Tibial nerve (tissue), 4 donors: ENCODE measurements at regions not wholly inside any gene's neighbourhood (a gene's known extent, or its start where the extent isn't known, plus 50 kb on each side); places are given as distances from the start of the nearest gene placed in this dataset.

Experiments used
- DNase-seq, 2 donors: peaks; one replicate each; pipeline ENCODE4 v3.0.0-alpha.2; 2019; ENCODE audit warnings: low spot score in 2 of 2
- H3K27ac ChIP-seq, 4 donors: fragments of 200-600 bp; sonication (generic) in 3 of 4; one replicate each; pipeline ENCODE4 v1.5.1; 2017 to 2019; ENCODE audit warnings: mild to moderate bottlenecking in 1 of 4
- H3K27me3 ChIP-seq, 2 donors: fragments of 200-600 bp; sonication (generic) in 1 of 2; one replicate each; pipeline versions ENCODE4 v1.5.1 to v1.6.0; 2017 to 2019
- H3K36me3 ChIP-seq, 3 donors: fragments of 200-600 bp; sonication (generic); one replicate each; pipeline ENCODE4 v1.5.1; 2018 to 2019
- H3K4me1 ChIP-seq, 4 donors: fragments of 200-600 bp; sonication (generic) in 3 of 4; one replicate each; pipeline ENCODE4 v1.5.1; 2017 to 2019
- H3K4me3 ChIP-seq, 4 donors: fragments of 200-600 bp; sonication (generic) in 3 of 4; one replicate each; pipeline ENCODE4 v1.5.1; 2017 to 2019; ENCODE audit warnings: mild to moderate bottlenecking in 1 of 4, moderate library complexity in 1 of 4
- H3K9me3 ChIP-seq, 4 donors: fragments of 200-600 bp; sonication (generic) in 3 of 4; one replicate each; pipeline ENCODE4 v1.5.1; 2017 to 2019
- CTCF ChIP-seq, 5 experiments: fragments of 200-600 bp in 3 of 5; fragments of 450-650 bp in 2 of 5; sonication (generic) in 3 of 5; IDR thresholded peaks; one replicate each; pipeline ENCODE4 v1.5.1; 2016 to 2019; ENCODE audit warnings: antibody characterized with exemption in 5 of 5, mild to moderate bottlenecking in 3 of 5, moderate library complexity in 2 of 5
- EP300 ChIP-seq, 2 donors: sonication (generic); formaldehyde crosslinking; IDR thresholded peaks; one replicate each; pipeline ENCODE4 v1.6.1; 2017; ENCODE audit warnings: antibody characterized with exemption in 2 of 2, mild to moderate bottlenecking in 1 of 2
- POLR2A ChIP-seq, 2 donors: fragments of 450-650 bp; IDR thresholded peaks; one replicate each; pipeline ENCODE4 v1.6.1; 2017; ENCODE audit warnings: antibody characterized with exemption in 2 of 2, mild to moderate bottlenecking in 2 of 2, moderate library complexity in 2 of 2
- WGBS, 2 donors: methylation state at CpG; one replicate each; pipeline ENCODE4 v1.1.5; 2018; 5-methylcytosine and 5-hydroxymethylcytosine counted together

- no peaks in the 10 kb centered on the region for H3K9me3 ChIP-seq
- 41 to 49% methylated on average over 1 of the region's 1 CpG for WGBS, 2 donors
- H3K27me3 ChIP-seq = no peaks in the 10 kb centered on the region
- no peak for TF ChIP-seq CTCF (IDR thresholded peaks at IDR 0.05)
- no peak for TF ChIP-seq EP300 (IDR thresholded peaks at IDR 0.05)
- no peak for TF ChIP-seq POLR2A (IDR thresholded peaks at IDR 0.05)
- no peak overlapping the region for H3K4me3 ChIP-seq
- no peaks in the 10 kb centered on the region for H3K36me3 ChIP-seq
- H3K27ac ChIP-seq = no peak overlapping the region
- no peaks in the 10 kb centered on the region for H3K4me1 ChIP-seq
- no peak for DNase-seq
Measured at GRCh38 chr17:15124746-15125145, 140.4 kb downstream of the PMP22 start.

DNA sequence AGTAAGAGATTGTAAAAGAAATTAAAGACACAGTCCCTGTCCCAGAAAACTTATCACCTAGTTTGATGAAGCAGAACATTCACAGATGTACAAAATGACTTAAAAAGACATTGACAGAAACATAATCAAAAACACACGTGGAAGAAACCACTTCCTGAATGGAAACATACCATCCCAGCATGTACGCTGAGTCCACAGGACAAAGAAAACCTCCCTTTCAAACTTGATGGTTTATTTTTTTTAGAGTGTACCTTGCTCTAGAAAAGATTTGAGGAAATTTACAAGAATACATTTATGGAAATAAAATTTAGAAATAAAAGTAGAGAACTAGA is 140.9 kb downstream of the PMP22 start:
- WGBS, 2 donors = 57 to 66% methylated on average over 2 of the region's 2 CpGs
- no peaks in the 10 kb centered on the region for H3K36me3 ChIP-seq
- no peaks in the 10 kb centered on the region for H3K4me1 ChIP-seq
- TF ChIP-seq POLR2A (IDR thresholded peaks at IDR 0.05) (no peak), CTCF (IDR thresholded peaks at IDR 0.05) (no peak), EP300 (IDR thresholded peaks at IDR 0.05) (no peak)
- DNase-seq = no peak
- no peaks in the 10 kb centered on the region for H3K27me3 ChIP-seq
- no peak overlapping the region for H3K4me3 ChIP-seq
- H3K27ac ChIP-seq = no peak overlapping the region
- H3K9me3 ChIP-seq = no peaks in the 10 kb centered on the region

GRCh38 chr17:15123593-15124263 is 141.4 kb downstream of the PMP22 start:
- WGBS, 2 donors = 67 to 71% methylated on average over 5 of the region's 5 CpGs
- no peaks in the 10 kb centered on the region for H3K36me3 ChIP-seq
- no peak overlapping the region for H3K4me3 ChIP-seq
- H3K27me3 ChIP-seq = no peaks in the 10 kb centered on the region
- no peak overlapping the region for H3K27ac ChIP-seq
- no peak for TF ChIP-seq EP300 (IDR thresholded peaks at IDR 0.05)
- no peak for TF ChIP-seq CTCF (IDR thresholded peaks at IDR 0.05)
- TF ChIP-seq POLR2A (IDR thresholded peaks at IDR 0.05) = no peak
- no peaks in the 10 kb centered on the region for H3K9me3 ChIP-seq
- no peaks in the 10 kb centered on the region for H3K4me1 ChIP-seq
- no peak for DNase-seq

- 72 to 75% methylated on average over 4 of the region's 4 CpGs for WGBS, 2 donors
- TF ChIP-seq CTCF (IDR thresholded peaks at IDR 0.05) (no peak), POLR2A (IDR thresholded peaks at IDR 0.05) (no peak), EP300 (IDR thresholded peaks at IDR 0.05) (no peak)
- DNase-seq = no peak
- Histone ChIP-seq H3K9me3 (no peaks in the 10 kb centered on the region), H3K27me3 (no peaks in the 10 kb centered on the region), H3K4me1 (no peaks in the 10 kb centered on the region), H3K4me3 (no peak overlapping the region), H3K27ac (no peak overlapping the region), H3K36me3 (no peaks in the 10 kb centered on the region)
Measured at GRCh38 chr17:15122857-15123256, 142.3 kb downstream of the PMP22 start.

GRCh38 chr17:15121426-15121825 is 143.7 kb downstream of the PMP22 start:
- H3K27ac ChIP-seq = no peak overlapping the region
- H3K4me1 ChIP-seq = no peaks in the 10 kb centered on the region
- no peak for TF ChIP-seq CTCF (IDR thresholded peaks at IDR 0.05)
- no peak for TF ChIP-seq EP300 (IDR thresholded peaks at IDR 0.05)
- TF ChIP-seq POLR2A (IDR thresholded peaks at IDR 0.05) = no peak
- no peak for DNase-seq
- no peaks in the 10 kb centered on the region for H3K36me3 ChIP-seq
- 67 to 75% methylated on average over 2 of the region's 2 CpGs for WGBS, 2 donors
- H3K4me3 ChIP-seq = no peak overlapping the region
- no peaks in the 10 kb centered on the region for H3K27me3 ChIP-seq
- H3K9me3 ChIP-seq = no peaks in the 10 kb centered on the region
